ENCODE measurements at regions not wholly inside any gene's neighbourhood (a gene's known extent, or its start where the extent isn't known, plus 50 kb on each side); places are given as distances from the start of the nearest gene placed in this dataset.

DNA sequence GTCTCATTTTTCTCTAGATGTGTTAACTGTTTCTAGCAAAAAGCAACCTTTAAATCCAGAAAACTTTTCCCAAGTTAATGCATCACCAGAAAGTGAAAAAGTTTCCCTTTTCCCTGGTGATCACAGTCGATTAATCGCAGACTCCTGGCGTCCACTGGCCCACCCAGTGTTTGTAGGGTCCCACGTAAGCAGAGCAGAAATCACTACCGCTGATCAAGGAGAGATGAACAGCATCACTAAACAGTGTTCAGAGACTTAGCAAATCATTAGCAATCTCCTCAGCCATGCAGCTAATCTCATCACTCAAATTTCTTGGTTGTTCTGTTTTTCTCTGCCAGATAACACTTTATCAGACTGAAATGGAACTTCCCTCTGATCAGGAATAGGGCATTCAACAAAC, 184.2 kb downstream of the EFNB2 start:
- no peak for TF ChIP-seq ZNF274 (IDR thresholded peaks at IDR 0.05; ENCODE audit: low read depth, low read length)
- no peak overlapping the region for H3K4me3 ChIP-seq (ENCODE audit: low read length)

DNA sequence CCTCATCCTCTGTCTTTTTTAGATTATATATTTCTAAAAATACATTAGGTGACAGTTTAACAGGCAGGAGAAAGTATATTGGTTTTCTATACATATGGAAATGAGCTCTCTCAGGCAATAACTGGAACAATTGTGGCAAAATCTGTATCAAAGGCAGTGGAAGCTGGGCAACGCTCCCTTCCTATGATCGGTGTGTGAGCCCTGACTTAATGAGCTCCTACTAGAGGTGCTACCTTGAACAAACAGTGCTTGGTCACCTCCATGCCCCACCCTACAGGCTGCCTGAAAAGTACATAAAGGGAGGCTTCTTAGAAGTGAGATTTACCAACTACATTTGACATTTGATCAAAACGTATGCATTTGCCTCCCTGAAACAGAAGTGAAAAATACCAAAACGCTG, 185.3 kb downstream of the EFNB2 start:
- no peak overlapping the region for H3K4me3 ChIP-seq (ENCODE audit: low read length)
- TF ChIP-seq ZNF274 (IDR thresholded peaks at IDR 0.05; ENCODE audit: low read depth, low read length), result no peak

DNA sequence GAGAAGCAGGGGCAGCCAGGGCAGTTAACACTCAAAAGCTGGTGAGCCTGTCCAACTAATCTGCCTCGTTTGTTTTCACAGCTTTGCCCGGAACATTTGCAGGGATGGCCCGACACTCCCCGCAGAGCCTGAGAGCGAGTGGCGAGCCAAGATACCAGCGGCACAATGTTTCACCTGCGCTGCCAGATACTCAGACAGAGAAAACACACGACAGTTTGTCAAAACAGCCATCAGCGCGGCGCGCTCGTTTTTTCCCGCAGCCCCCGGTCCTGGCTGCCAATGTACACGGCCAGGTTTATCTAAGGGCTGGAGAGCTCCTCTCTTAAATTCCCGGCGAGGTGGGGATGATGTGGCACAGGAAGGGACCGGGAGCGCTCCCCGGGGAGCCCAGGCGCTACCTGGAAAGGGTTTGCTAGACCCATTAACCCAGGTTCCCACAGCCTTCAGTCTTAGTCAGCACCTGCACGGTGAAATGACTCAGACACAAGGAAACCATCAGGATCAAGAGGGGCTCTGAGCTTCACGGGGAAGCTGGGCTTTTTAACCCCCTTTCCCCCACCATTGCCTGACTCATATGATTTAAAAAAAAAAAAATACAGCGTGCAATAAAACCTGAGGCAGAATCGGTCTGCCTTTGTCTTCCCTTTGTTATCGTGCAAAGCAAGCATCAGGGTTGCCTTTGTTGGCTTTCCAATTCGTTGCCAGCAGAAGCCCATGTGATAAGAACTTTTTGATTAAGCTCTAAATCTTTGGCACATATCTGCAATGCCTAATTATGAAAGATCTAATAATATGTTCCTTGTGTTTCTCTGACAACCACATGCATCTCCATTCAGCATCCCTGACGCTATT, 186.2 kb downstream of the EFNB2 start:
- H3K4me3 ChIP-seq (ENCODE audit: low read length), result peak overlapping the region; percentile 16; the same call in 1 of the 2 replicates
- TF ChIP-seq ZNF274 (IDR thresholded peaks at IDR 0.05; ENCODE audit: low read depth, low read length), result no peak

DNA sequence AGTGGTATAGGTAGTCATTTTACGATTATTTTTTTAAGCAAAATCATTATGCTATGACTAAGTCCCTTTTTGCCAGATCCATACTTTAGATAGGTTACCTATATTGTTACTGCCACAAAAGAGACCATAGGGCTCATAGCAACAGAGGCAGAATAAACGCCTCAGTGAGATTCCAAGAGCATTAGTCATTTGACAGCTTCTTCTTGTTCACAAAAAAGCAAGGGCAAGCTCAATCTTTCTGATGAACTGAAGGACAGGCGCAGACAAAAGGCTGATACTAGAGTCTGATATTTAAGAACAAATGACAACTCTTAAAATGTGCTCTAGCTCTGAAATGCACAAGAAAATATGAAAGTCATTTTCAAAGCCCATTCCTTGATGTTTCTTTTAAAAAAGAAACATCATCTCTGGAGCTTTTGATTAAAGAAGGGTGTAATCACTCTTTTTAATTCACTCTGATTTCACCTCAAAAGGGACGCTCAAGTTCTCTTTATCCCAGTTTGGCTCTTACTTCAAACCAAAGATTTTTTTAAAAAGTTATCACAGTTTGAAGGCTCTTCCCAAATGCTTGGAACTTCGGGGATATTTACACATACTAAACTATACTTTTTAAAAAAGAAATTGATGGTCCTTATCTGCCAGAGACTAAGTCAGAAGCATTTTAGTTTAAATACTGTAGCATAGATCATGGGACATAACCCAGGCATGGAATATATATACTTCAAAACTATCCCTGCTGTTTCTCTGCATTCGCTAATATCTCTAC, 187.2 kb downstream of the EFNB2 start:
- H3K4me3 ChIP-seq (ENCODE audit: low read length), result no peak overlapping the region
- no peak for TF ChIP-seq ZNF274 (IDR thresholded peaks at IDR 0.05; ENCODE audit: low read depth, low read length)

DNA sequence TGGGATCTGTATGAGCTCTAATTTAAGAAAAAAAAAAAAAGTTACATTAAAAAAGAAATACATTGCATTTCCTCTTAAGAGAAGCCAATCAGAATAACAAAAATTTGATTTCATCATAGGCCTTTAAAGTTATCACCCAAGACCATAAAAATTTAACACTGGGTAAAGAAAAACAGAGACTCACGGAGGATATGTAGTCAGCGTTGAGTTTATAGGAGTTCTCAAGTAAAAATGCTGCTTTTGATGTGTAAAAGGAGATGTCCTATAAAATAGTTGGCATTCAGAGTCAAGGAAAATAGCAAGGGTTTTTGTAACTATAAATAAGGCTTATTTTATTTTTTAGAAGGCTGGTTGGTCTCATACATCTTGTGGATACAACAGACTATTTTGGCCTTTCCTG, 191.1 kb downstream of the EFNB2 start:
- no peak overlapping the region for H3K4me3 ChIP-seq (ENCODE audit: low read length)
- TF ChIP-seq ZNF274 (IDR thresholded peaks at IDR 0.05; ENCODE audit: low read depth, low read length), result no peak

DNA sequence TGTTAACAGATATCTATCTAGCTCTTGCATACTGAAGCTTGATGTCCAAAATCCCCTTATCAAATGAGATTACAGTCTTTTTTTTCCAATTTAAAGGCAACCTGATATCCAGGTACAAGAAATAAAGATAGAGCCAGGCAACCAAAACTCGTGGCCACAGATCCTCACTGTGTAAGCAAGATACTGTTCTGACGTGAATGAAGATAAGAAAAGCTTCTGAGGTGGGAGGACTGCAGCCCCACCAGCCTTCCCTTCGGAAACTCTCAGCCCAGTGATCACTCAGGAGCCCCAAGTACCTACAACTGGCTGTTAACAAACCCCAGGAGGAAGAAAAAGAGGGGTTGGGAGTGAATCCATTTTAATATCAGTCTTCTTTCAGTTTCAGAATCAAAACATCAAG, 191.6 kb downstream of the EFNB2 start:
- TF ChIP-seq ZNF274 (IDR thresholded peaks at IDR 0.05; ENCODE audit: low read depth, low read length), result no peak
- H3K4me3 ChIP-seq (ENCODE audit: low read length), result no peak overlapping the region

DNA sequence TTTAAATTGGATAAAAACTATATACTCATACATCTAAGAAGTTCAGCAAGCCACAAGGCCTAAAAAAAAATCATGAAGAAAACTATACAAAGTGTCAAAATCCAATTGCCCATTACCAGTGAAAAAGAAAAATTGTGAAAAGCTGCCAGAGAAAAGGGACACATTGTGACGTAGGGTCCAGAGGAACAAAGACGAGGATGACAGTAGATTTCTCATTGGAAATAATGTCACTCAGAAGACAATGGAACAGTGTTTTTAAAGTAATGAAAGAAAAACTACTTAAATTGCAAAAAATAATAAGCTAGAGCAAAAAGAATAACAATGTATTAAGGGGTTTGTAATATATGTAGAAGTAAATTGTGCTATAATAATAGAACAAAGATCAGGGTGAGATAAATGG, 195.2 kb downstream of the EFNB2 start:
- H3K4me3 ChIP-seq (ENCODE audit: low read length), result no peak overlapping the region
- no peak for TF ChIP-seq ZNF274 (IDR thresholded peaks at IDR 0.05; ENCODE audit: low read depth, low read length)

DNA sequence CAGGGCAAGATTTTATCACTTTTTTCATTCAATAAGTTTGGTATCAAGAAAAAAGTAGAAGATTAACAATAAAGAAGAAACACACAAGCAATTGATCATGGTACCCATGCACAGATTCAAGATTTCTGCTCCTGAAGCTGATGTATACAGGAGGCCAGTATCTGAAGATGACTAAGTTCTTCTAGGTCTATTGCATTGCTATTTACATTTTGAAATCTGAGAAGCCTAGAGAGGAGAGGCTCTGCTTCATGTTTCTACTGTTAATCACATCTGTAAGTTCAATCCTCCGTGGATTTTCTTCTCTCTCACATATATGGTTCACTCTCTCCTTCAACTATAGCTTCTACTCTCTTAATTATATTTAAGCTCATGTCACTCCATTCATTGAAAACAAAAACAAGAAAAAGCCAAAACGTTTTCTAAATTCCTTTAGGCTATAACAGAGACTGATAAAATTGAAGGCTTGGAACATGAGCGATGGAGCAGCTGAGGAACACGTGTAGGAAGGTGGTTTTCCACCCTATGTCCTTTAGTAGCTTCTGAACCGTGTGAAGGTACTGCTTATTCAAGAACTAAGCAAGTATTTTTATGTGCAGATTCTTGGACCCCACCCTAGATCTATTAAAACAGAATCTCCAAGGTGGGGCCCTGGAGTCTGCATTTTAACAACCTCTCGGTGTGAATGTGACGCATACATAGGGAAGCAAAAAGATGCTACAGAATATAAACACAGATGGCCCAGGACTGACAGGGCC, 198.2 kb downstream of the EFNB2 start:
- TF ChIP-seq ZNF274 (IDR thresholded peaks at IDR 0.05; ENCODE audit: low read depth, low read length), result no peak
- no peak overlapping the region for H3K4me3 ChIP-seq (ENCODE audit: low read length)

DNA sequence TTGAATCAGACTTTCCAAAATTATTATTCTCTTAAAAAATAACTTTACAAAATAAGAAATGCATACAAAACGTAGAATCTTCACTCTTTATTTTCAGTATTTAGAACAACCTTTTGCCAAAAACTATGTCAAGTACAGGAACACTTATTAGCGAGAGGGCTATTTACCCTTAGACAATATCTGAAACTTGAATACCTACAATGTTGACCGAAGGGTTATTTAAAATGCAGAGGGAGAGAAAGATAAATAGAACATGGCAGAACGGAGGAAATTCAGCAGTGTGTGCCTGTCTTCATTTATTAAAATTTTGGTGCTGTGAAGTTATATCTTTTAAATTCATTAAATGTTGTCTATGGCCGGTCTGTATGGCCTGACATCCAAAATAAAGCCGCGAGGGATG, 198.8 kb downstream of the EFNB2 start:
- TF ChIP-seq ZNF274 (IDR thresholded peaks at IDR 0.05; ENCODE audit: low read depth, low read length), result no peak
- no peak overlapping the region for H3K4me3 ChIP-seq (ENCODE audit: low read length)

DNA sequence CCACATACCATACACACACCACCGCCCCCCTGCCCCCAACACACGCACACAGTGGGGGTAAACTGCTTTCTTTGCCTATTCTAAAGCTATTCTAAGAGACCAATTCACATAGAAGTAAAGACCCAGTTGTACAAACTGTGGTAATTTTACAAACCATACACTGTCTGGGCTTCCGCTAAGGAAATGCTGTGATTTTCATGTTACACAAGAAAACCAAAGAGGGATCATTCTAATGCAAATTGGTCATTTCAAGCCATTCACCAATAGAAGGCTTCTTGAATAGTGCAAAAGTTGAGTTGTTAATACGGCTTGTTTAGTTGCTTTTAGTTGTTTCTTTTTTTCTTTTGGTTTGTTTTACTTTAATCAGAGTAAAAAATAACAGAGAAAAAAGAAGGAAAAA, 202.8 kb downstream of the EFNB2 start:
- H3K4me3 ChIP-seq (ENCODE audit: low read length), result no peak overlapping the region
- TF ChIP-seq ZNF274 (IDR thresholded peaks at IDR 0.05; ENCODE audit: low read depth, low read length), result no peak

DNA sequence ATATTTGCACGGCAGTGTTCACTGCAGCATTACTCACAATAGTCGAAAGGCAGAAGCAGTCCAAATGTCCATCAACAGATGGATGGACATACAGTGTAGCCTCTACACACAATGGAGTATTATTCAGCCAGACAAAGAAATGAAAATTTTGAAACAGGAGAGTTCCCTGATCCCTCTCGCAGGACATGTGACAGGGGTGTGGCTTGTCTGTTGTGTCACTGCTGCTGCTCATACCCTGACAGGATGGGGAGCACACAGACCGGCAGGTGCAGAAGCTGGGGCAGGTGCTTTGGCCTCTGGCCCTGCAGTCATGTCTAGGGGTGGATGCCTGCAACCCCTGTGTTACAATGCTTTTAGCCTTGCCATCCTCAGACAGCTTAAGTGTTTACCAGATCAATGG, 204.3 kb downstream of the EFNB2 start:
- H3K4me3 ChIP-seq (ENCODE audit: low read length), result no peak overlapping the region
- no peak for TF ChIP-seq ZNF274 (IDR thresholded peaks at IDR 0.05; ENCODE audit: low read depth, low read length)

DNA sequence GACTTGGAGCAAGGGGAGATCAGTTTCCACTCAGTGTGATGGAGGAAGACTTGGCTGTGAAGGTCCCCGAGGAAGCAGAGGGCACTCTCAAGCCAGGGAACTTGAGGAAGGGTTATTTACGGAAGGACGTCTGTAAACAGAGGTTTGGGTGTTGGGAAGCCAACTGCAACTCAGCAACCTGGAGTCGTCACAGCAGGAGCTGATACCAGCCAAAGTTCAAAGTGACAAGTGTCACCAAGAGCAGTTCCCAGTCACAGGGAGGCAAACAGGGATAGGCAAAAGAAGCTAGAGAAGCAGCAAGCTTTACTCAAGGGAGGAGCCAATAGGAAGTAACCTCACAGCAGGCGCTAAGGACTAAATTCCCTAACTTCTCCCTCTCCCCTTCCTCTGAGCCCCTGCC, 205.5 kb downstream of the EFNB2 start:
- TF ChIP-seq ZNF274 (IDR thresholded peaks at IDR 0.05; ENCODE audit: low read depth, low read length), result no peak

DNA sequence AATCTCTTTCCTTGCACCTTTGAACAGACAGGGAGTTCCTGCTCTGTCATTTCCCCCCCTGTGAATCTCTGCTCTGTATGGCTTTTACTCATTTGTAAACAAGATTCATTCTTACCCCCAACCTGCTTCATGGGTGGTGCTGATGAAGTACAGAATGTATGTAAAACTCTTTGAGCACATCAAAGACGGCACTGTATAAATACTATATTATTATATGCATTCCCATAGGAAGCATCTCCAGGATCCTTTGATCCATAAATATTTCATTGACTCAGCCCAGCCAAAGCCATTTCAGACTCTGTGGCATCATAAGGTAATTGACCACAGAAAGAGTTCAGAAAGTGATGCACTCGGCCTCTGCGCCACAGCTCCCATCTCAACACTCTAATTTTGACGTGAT, 208.7 kb downstream of the EFNB2 start:
- no peak for TF ChIP-seq ZNF274 (IDR thresholded peaks at IDR 0.05; ENCODE audit: low read depth, low read length)
- H3K4me3 ChIP-seq (ENCODE audit: low read length), result no peak overlapping the region

More for the DNA sequence above, 205.5 kb downstream of the EFNB2 start:
- no peak overlapping the region for H3K4me3 ChIP-seq (ENCODE audit: low read length)

DNA sequence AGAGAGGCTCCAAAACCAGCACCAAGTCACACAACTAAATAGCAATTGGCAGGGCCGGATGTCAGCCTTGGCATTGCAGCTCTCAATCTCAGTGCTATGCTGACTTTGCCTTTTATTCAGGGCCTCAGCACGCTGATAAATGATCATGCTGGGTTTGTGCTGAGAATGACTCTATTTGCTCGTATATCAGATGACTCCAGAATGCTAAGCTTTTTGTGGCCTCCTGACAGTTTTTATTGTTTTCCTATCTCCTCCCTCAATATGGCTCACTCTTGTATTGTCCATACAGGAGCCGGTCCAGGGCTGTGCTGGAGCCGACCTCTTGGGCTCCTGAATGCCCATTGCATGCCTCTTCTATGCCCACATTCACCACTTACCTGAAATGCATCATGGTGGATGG, 211.0 kb downstream of the EFNB2 start:
- TF ChIP-seq ZNF274 (IDR thresholded peaks at IDR 0.05; ENCODE audit: low read depth, low read length), result no peak
- no peak overlapping the region for H3K4me3 ChIP-seq (ENCODE audit: low read length)

Data from GM08714 (cell line).